GM19463 (cell line): ENCODE measurements at regions not wholly inside any gene's neighbourhood (a gene's known extent, or its start where the extent isn't known, plus 50 kb on each side); places are given as distances from the start of the nearest gene placed in this dataset.
"Not testable (repeated sequence)": the region's sequence is repeated elsewhere in the genome, so short reads cannot be mapped to it uniquely, and the experiment has no call there.

ENCODE experiments used
- ATAC-seq: cut with Tn5 transposase; IDR thresholded peaks from one replicate; pipeline ENCODE4 v1.9.1; 2021; ENCODE audit warnings: mild to moderate bottlenecking, moderate library complexity; ENCODE audit not compliant: unreplicated experiment

DNA sequence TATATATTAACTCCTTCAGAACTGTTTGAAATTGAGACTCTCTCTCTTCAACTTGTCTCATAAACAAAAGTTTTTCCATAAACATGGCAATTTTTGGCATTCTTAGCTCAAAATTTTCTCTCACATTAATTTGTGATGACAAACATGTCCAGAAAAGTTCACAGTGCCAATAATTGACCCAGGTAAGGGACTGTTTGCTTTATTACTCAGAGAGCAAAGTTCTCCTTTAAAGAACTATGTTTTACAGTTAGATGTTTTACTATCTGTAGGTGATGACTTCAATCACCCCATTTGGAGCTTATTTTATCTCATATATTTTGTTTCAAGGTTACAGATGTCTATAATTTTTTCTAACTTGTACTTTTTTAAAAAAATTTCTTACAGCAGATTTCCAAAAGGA is 855.6 kb downstream of the SLC16A7 start:
- no peak for ATAC-seq

DNA sequence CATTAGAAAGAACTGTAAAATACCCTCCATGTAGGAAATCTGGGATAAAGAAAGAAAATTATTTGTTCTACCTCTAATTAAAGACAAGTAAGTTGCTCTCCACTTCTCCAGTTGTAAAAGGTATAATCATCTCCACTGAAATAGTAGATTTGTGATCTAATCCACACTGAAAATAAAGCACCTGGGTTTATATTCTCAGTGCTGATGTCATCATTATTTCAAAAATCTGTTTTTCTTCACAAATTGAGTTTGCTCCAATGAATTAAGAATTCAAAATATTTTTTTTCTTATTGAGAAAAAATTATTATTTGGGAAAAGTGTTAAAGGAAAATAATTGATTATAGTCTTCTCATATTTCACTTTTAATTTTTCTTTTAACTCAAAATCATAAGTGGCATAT is 869.2 kb downstream of the SLC16A7 start:
- no peak for ATAC-seq

DNA sequence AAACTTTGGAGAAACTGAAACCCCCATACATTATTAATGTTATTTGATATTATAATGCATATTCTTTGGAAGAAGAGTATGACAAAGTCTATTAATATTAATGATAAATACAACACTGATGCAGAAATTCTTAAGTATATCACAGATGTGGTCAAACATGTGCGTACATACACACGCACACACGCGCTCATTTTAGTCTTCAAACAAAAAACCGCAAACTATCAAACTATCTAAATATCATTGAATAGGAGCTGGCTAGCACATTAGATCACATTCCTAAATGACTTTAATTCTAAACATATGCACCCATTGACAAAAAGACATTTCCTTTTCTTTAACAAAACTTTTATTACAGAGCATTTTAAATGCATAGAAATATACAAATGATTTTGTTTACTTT is 872.7 kb downstream of the SLC16A7 start:
- ATAC-seq, result no peak

DNA sequence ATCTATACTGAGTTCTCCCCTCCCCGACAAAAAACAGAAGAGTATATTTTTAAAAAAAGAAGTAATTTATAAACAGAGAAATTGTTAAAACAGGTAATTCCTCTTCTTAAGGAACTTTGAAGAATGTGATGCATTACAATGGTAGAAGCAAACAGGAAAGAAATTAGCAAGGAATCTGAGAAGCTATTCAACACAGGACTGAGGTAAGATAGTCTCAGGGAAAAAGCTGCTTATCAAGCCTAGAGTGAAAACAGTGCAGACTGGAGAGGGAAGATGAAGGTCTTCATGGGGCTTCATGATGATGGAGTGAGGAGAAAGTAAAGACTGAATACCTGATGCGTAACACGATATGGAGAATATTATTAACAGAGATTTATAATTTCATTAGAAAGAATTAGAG is 880.0 kb downstream of the SLC16A7 start:
- no peak for ATAC-seq

DNA sequence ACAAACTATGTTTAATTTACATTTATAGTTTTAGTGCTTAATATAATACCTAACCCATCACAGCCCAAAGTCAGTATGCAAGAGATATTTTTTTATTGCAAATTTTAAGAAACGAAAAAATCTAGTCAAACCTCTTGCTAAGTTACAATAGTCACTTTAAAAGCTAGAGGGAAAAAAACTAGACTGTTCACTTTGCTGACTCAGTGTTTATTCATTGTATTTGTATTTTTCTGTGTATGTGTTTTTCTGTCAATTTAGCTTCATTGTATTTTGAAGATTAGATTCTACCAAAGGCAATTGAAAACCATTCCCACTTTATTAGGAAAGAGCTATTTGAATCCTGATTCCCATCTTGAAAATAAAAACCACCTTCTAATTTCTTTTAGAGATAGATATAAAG is 891.5 kb downstream of the SLC16A7 start:
- ATAC-seq, result no peak

DNA sequence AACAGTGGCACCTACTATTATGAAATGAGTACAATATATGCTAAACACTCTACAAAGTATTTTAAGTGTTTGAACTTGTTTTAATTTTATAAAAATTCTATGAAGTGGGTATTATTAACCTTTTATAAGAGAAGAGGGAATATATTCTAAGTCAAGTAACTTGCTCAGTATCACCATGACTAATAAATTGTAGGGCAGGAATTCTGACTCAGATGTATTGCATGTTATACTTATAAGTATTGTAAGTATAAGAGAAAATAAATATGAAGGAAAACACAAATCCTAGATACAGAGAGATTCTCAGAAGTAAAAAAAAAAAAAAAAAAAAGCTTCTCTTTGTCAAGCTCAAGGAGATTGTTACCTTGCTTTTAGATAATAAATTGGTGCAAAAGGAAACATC is 893.2 kb downstream of the SLC16A7 start:
- no peak for ATAC-seq

DNA sequence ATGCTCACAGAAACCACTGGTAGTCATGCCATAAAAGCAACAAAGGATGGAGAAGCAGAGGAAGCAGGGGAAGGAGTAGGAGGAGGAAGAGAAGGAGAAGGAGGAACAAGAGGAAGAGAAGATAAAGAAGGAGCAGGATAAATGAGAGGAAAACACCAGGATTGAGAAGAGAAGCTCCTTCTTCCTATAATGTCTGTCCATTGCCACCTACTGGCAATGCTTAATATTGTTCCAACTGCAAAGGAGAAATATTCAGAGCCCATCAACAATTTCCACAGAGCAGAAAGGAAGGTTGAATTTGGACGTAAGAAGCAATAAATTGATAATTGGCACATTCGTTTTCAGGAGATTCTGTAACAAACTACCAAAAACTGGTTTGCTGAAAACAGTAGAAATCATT is 898.4 kb downstream of the SLC16A7 start:
- ATAC-seq, result no peak

DNA sequence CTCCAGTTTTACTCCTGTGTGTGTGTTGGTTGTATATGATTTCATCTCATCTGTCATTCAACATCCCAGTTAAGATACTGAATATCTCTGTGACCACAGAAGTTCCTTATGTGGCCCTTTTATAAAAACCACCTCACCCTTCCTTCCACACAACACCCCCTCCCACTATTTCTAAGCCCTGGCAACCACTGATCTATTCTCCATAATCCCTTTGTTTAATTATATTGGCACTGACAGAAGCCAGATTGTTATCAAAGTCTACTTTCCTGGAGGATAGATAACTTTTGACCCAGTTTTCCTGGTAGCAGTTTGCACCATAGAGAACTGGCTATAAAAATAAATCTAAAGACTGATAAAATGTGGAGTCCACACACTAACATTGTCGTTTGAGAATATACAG is 902.8 kb downstream of the SLC16A7 start:
- no peak for ATAC-seq

DNA sequence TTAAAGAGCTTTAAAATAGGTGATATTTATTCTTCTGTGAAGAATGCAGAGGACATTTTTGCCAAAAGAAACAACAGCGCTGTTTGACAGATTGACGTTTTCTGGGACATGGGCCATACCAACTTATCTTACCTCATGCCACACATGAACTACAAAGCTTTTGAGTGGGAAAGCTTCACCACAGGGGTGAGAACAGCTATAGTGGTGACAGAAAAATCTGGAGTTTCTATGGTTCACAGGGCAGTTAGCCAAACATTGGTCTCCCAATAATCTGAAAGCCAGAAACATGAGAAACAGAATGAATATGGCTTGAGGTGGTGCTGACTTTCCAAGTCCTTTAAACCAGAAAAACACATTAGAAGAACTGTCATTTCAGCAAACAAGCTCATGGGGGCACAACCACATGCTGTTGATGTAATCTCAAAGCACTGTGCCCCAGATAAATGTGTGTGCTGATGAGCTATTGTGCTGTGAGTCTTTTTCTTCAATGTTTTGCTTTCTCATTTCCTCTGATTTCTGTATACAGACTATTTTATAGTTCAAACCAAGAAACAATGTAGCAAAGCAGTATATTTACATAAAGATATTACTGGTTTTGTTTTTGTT is 905.4 kb downstream of the SLC16A7 start:
- no peak for ATAC-seq

DNA sequence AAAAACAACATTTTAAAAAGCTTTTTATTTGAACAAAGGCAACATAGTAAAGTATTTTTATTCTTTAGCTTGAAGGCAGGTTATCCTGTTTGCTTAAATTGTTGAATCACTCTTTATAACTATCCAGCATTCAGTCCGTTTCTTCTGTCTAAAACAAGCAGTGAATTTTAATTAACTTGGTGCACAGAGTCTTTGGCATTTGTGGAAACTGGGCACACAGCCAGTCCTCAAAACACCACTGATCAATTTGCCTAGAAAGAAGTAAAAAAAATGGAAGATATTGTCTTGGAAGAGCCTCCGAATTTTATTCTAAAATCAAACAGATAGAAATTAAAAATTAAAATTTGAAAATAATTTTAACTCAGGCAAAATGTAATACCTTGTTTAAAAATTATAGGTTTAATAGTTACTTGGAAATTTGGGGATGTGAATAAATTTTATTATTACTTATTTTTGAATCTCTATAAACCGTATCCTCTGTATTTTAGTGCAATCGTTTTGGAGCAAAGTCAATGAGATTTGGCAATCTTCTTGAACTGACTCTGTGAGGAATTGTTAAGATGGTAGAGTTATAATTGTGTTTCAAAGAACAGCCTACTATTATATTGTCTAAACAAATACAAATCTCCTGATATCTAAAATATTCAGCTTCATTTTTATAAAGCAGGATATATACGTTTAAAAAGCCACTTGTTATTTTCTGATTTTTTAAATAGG is 927.0 kb downstream of the SLC16A7 start:
- ATAC-seq, result no peak

DNA sequence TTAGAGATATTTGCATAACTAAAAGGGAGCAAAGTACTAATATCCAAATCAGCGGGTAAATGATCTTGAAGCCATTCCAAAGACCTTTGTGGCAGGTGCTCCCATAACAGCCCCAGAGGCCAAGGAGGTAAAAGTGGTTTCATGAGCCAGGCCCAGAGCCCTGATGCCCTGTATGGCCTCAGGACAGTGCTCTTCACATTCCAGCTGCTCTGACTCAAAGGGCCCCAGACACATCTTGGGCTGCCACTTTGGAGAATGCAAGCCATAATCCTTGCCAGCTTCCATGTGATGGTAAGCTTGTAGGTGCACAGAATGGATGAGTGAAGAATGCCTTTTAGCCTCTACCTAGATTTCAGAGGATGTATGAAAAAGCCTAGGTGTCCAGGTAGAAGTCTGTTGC is 933.4 kb downstream of the SLC16A7 start:
- ATAC-seq, result no peak

DNA sequence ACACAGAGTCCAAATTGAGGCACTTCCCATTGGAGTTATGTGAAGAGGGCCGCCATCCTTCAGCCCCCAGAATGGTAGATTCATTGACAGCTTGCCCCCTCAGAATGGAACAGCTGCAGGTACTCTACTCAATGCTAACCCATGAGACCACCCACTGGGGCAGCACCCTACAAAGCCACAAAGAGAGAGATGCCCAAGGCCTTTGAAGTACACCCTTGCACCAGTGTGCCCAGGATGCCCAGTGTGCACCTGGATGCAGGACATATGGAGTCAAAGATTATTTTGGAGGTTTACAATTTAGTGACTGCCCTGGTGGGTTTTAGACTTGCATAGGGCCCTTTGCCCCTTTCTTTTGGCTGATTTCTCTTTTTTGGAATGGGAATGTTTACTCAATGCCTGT is 933.9 kb downstream of the SLC16A7 start:
- no peak for ATAC-seq

DNA sequence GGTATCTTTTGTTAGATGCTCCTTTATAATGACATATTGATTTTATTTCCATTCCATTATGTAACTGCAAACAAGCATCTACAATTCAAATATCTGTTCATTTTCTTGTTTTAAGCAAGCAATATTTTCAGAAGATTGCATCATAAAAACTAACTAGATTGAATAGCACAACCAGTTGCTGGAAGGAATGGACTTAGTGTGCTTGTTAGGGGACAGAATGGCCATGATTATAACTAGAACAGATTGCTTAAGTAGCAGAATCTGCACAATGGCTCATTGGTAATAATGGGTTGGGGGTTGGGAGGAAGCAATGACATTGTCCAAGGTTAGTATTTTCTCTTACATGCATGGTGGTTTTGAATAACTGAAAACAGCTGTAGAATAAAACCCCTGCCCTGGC is 939.5 kb downstream of the SLC16A7 start:
- ATAC-seq, result no peak

DNA sequence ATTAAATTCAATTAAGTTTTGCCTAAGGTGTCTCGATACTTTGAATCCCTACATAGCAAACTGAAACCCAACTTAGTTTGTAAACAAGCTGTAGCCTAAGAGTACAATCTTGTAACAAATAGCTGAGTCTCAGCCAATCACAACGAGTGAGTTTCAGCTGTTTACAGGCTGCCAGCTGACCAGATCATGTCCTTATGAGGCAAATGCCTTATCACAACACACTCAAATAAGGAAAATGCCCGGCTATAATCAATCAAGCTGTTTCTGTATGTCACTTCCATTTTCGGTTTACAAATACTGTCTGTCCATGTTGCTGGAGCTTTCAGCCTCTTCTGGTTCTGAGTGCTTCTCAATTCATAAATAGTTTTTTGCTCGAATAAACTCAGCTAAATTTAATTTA is 943.8 kb downstream of the SLC16A7 start:
- ATAC-seq, result no peak

DNA sequence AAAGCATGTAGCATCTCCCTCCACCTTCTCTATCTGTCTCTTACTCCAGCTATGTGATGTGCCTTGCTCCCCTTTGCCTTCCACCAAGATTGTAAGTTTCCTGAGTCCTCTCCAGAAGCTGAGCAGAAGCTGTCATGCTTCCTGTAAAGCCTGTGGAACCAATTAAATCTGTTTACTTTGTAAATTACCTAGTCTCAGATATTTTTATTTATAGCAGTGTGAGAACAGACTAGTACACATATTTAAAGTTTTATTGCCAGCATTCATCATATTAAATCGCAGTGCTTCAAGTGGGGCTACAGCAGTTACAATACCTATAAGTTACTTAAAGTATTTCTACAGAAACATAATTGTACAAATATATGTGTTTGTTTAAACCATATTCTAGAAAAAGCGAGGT is 973.1 kb downstream of the SLC16A7 start:
- no peak for ATAC-seq

DNA sequence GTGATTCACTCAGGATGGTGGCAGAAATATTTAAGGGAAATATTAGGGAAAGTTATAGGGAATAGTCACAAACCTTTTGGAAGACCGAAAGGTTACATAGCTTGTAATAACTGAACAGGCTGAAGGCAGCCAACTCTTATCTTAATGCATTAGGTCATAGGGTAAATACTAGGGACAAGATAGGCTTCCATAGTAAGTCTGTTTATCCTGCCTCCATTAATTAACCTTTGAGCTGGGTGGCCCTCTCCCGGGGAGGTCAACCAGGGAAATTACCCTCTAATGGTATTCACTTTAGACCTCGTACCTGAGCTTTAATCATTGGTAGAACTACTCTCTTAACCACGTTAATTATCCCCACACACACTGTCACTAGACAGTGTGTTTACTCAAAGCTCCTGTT is 981.8 kb downstream of the SLC16A7 start:
- ATAC-seq, result no peak

DNA sequence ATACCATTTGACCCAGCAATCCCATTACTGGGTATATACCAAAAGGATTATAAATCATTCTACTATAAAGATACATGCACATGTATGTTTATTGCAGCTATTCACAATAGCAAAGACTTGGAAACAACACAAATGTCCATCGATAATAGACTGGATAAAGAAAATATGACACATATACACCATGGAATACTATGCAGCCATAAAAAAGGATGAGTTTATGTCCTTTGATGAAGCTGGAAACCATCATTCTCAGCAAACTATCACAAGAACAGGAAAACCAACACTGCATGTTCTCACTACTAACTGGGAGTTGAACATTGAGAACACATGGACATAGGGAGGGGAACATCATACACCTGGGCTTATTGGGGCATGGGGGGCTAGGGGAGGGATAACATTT is 991.8 kb downstream of the SLC16A7 start:
- ATAC-seq, result not testable (repeated sequence)

DNA sequence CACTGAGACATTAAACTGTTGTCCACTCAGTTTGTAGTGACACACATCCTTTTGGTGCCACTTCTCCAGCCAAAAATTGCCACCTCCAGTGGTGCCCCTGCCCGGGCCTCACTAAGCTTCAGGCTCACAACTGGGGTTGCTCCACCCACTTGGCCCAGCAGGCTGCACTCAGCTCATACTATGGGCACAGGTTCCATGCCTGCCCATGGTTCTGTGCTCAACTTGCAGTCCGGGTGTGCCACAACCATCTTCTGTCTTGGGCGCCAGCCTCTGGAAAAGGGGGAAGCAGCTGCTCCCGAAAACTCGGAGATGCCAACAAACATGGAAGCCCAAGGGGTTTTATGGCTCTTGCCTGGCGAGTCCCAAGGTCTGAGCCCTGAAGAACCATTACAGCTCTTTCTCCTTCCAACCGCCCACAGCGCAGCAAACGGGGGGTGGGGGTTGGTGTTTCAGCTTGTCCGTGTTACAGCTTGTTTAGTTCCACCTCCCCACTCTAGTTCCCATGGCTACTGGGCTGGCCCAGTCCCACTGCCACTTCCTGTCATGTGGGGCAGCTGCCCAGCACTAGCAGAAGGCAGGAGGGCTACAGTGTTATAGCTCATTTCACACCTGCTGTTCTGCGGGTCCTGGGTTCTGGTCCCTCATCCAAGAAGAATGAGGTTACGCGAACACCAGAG is 998.3 kb downstream of the SLC16A7 start:
- ATAC-seq, result no peak

DNA sequence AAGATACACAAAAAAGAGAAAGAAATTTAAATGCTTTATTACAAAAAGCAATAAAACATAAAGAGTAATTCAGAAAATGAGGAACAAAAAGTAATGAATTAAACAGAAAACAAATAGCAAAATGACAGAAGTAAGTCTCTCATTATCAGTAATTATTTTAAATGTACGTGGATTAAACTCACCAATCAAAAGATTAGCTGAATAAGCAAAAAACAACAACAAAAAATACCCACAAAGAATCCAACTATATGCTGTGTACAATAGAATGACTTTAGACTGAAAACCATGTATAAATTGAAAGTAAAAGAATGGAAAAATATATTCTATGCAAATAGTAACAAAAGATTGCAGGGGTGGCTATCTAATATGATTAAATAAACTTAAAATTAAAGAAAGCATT is 1006.8 kb downstream of the SLC16A7 start:
- no peak for ATAC-seq

DNA sequence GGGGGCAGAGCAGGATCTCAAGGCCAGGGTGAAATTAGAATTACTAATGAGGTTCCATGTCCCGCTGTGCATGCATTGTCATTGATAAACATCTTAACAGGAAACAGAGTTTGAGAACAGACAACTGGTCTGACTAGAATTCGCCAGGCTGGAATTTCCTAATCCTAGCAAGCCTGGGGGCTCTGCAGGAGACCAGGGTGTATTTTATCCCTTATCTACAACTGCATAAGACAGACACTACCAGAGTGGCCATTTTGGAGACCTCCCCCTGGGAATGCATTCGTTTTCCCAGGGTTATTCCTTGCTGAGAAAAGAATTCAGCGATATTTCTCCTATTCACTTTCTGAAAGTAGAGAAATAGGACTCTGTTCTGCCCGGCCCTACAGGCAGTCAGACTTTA is 1007.6 kb downstream of the SLC16A7 start:
- ATAC-seq, result not testable (repeated sequence)

DNA sequence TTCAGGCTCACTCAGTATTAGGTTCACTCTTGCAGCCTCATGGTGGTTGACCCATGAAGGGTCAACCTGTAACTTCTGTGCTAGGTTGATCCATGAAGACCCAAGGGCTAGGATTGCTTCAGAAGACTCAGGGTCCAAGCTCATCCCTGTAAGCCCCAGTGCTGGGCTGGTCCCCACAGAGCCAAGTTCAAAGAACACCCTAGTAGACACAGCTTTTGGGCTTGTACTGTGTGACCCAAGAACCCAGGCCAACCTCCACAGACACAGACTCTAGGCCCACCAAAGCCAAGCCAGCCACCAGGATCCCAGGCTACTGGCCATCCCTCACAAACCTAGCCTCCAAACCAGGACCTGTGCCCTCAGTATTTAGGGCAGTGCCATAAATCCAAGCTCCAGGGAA is 1020.6 kb downstream of the SLC16A7 start:
- ATAC-seq, result no peak

DNA sequence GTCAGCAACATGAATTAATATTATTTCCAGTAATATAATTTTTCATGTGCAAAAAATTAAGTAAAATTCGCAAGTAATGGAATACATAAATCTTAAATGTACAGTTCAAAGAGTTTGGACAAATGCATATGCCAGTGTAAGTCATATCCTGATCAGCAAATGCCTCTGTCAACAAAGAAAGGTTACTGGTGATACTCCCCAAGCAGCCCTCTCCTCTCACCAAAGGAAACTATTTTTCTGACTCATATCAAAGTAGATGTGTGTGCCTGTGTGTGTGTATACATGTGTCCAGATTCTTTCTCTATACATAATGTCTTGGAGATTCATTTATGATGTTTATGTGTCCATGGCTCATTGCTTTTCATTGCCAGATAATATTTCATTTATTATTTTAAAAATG is 1035.0 kb downstream of the SLC16A7 start:
- no peak for ATAC-seq
